OCI-LY3 (cell line): ENCODE measurements at regions not wholly inside any gene's neighbourhood (a gene's known extent, or its start where the extent isn't known, plus 50 kb on each side); places are given as distances from the start of the nearest gene placed in this dataset.

ENCODE experiments used
- H2AFZ ChIP-seq: fragments of 200-600, 300-600 bp; shearing (Covaris generic); 2 replicates; pipeline ENCODE4 v1.6.0; 2014; ENCODE audit warnings: antibody characterized with exemption, low read depth, low read length
- H3K27ac ChIP-seq: fragments of 200-600, 300-600 bp; sonication (generic); 2 replicates; pipeline ENCODE4 v1.5.1; 2014; ENCODE audit warnings: mild to moderate bottlenecking, low read length, moderate library complexity, mixed read lengths
- H3K27me3 ChIP-seq: fragments of 200-600, 300-600 bp; sonication (generic); 2 replicates; pipeline ENCODE4 v1.6.1; 2014; ENCODE audit warnings: low read depth, low read length, mixed read lengths
- H3K36me3 ChIP-seq: fragments of 200-600, 300-600 bp; sonication (generic); replicated peaks from 2 replicates; pipeline ENCODE3; 2014; ENCODE audit warnings: low read depth, low read length, mixed read lengths
- H3K4me1 ChIP-seq: fragments of 300-600, 200-600 bp; sonication (generic); 2 replicates; pipeline ENCODE4 v1.6.1; 2014; ENCODE audit warnings: low read length, mixed read lengths
- H3K4me2 ChIP-seq: fragments of 200-600, 300-600 bp; sonication (generic); 2 replicates; pipeline ENCODE4 v1.6.1; 2014; ENCODE audit warnings: low read length, mixed read lengths
- H3K4me3 ChIP-seq: fragments of 300-600, 200-600 bp; sonication (generic); 2 replicates; pipeline ENCODE4 v1.5.1; 2014; ENCODE audit warnings: antibody characterized with exemption, mild to moderate bottlenecking, low read length, moderate library complexity
- H3K79me2 ChIP-seq: fragments of 300-600, 200-600 bp; shearing (Covaris generic); 2 replicates; pipeline ENCODE4 v1.6.1; 2014; ENCODE audit warnings: mild to moderate bottlenecking, low read length, mixed read lengths
- H3K9ac ChIP-seq: fragments of 300-600, 200-600 bp; shearing (Covaris generic); 2 replicates; pipeline ENCODE4 v1.6.0; 2014; ENCODE audit warnings: mild to moderate bottlenecking, low read length, moderate library complexity
- H3K9me3 ChIP-seq: fragments of 200-600, 300-600 bp; shearing (Covaris generic); 2 replicates; pipeline ENCODE4 v1.6.1; 2014; ENCODE audit warnings: low read length, mixed read lengths; ENCODE audit not compliant: insufficient read depth
- H4K20me1 ChIP-seq: fragments of 200-600, 300-600 bp; sonication (generic); 2 replicates; pipeline ENCODE4 v1.6.1; 2016; ENCODE audit warnings: low read length, mixed read lengths; ENCODE audit not compliant: insufficient read depth
- CTCF ChIP-seq: fragments of 200-600, 300-600 bp; sonication (generic); IDR thresholded peaks from 2 replicates; pipeline ENCODE4 v1.5.1; 2014; ENCODE audit warnings: antibody characterized with exemption, low read length, low read depth
- EZH2phosphoT487 ChIP-seq: fragments of 200-600 bp; shearing (Covaris generic); IDR thresholded peaks from 2 replicates; pipeline ENCODE4 v1.6.1; 2018; ENCODE audit warnings: antibody characterized with exemption, mixed run types, low read depth

GRCh38 chr2:237182422-237183123 is 96.9 kb downstream of the COPS8 start:
- H3K9me3 ChIP-seq: no peaks in the 10 kb centered on the region
- no peak overlapping the region for H3K9ac ChIP-seq
- no peak for TF ChIP-seq CTCF
- TF ChIP-seq EZH2phosphoT487: no peak
- no peaks in the 10 kb centered on the region for H4K20me1 ChIP-seq
- H2AFZ ChIP-seq: no peak overlapping the region
- no peak overlapping the region for H3K27ac ChIP-seq
- H3K36me3 ChIP-seq: no peaks in the 10 kb centered on the region
- 0 out of 2 replicates have a peak, but pooled peaks cover 3% of the 10 kb centered on the region for H3K27me3 ChIP-seq
- no peak overlapping the region for H3K4me3 ChIP-seq
- no peak overlapping the region for H3K4me2 ChIP-seq
- no peaks in the 10 kb centered on the region for H3K4me1 ChIP-seq
- no peaks in the 10 kb centered on the region for H3K79me2 ChIP-seq

GRCh38 chr2:237184192-237184918 is 98.7 kb downstream of the COPS8 start:
- no peaks in the 10 kb centered on the region for H3K79me2 ChIP-seq
- H3K9me3 ChIP-seq: no peaks in the 10 kb centered on the region
- no peak overlapping the region for H2AFZ ChIP-seq
- no peaks in the 10 kb centered on the region for H3K4me1 ChIP-seq
- no peak overlapping the region for H3K4me3 ChIP-seq
- H3K4me2 ChIP-seq: no peak overlapping the region
- no peaks in the 10 kb centered on the region for H4K20me1 ChIP-seq
- no peak for TF ChIP-seq CTCF
- TF ChIP-seq EZH2phosphoT487: no peak
- H3K9ac ChIP-seq: no peak overlapping the region
- no peak overlapping the region for H3K27ac ChIP-seq
- H3K36me3 ChIP-seq: no peaks in the 10 kb centered on the region
- H3K27me3 ChIP-seq: 0 out of 2 replicates have a peak, but pooled peaks cover 3% of the 10 kb centered on the region

- Histone ChIP-seq H3K27ac (no peak overlapping the region), H2AFZ (no peak overlapping the region), H3K4me1 (no peaks in the 10 kb centered on the region), H3K4me2 (no peak overlapping the region), H3K79me2 (no peaks in the 10 kb centered on the region), H3K9ac (no peak overlapping the region), H3K27me3 (0 out of 2 replicates have a peak, but pooled peaks cover 3% of the 10 kb centered on the region), H3K4me3 (no peak overlapping the region), H4K20me1 (no peaks in the 10 kb centered on the region), H3K9me3 (no peaks in the 10 kb centered on the region), H3K36me3 (no peaks in the 10 kb centered on the region)
- TF ChIP-seq CTCF (no peak), EZH2phosphoT487 (no peak)
These were observed 99.3 kb downstream of the COPS8 start for GRCh38 chr2:237184919-237185552.

- no peak overlapping the region for H3K4me2 ChIP-seq
- H3K79me2 ChIP-seq: no peaks in the 10 kb centered on the region
- no peak overlapping the region for H3K4me3 ChIP-seq
- H3K36me3 ChIP-seq: no peaks in the 10 kb centered on the region
- no peaks in the 10 kb centered on the region for H3K9me3 ChIP-seq
- no peak overlapping the region for H3K27ac ChIP-seq
- no peaks in the 10 kb centered on the region for H3K4me1 ChIP-seq
- H4K20me1 ChIP-seq: no peaks in the 10 kb centered on the region
- TF ChIP-seq EZH2phosphoT487: no peak
- no peak for TF ChIP-seq CTCF
- no peak overlapping the region for H3K9ac ChIP-seq
- H3K27me3 ChIP-seq: 0 out of 2 replicates have a peak, but pooled peaks cover 3% of the 10 kb centered on the region
- no peak overlapping the region for H2AFZ ChIP-seq
These were observed 99.8 kb downstream of the COPS8 start for GRCh38 chr2:237185553-237185925.
